GM18858 (cell line): ENCODE measurements at regions not wholly inside any gene's neighbourhood (a gene's known extent, or its start where the extent isn't known, plus 50 kb on each side); places are given as distances from the start of the nearest gene placed in this dataset.

Experiments
- ATAC-seq: cut with Tn5 transposase; IDR thresholded peaks from one replicate; pipeline ENCODE4 v1.9.1; 2021; ENCODE audit not compliant: unreplicated experiment

GRCh38 chr4:36492590-36492989 is 211.2 kb downstream of the DTHD1 start:
- no peak for ATAC-seq

DNA sequence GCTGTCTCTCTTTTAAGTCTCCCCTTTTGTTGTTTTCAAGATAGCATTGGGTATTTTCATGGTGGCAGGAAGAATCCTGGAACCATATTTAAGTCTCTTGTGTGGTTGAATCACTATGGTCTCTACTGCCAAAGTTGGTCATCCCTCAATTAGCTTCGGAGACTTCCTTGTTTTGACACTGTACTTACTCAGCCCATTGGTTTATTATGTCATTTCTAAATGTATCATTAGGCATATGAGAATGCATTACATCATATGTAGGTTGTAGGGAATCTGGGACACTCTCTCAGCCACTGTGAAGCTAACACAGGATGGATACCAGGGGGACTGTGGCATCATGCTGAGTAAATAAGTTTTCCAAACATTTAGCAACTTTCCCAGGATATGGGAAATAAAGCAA is 211.8 kb downstream of the DTHD1 start:
- no peak for ATAC-seq

DNA sequence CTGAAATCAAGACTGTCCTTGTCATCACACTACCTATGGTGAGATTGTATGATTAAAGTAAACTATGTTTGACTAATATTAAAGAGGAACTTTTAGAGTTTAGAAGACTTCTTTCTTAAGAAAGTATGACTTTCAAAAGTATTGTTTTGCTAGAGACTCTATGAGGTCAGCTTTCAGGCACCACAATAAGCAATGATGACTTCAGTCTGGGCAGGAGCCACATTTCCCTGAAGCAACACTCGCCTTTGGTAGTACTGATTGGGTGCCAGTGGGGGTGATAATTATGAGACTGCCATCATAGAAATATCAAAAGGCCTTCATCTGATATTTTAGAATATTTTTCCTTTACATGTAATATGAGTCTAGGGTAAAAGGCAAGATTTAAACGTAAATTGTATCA is 212.6 kb downstream of the DTHD1 start:
- no peak for ATAC-seq

- ATAC-seq: no peak
Observed at GRCh38 chr4:36494747-36495146, 213.3 kb downstream of the DTHD1 start.

GRCh38 chr4:36502350-36502749 is 220.9 kb downstream of the DTHD1 start:
- no peak for ATAC-seq

- ATAC-seq: no peak
Observed at GRCh38 chr4:36508394-36508793, 227.0 kb downstream of the DTHD1 start.

DNA sequence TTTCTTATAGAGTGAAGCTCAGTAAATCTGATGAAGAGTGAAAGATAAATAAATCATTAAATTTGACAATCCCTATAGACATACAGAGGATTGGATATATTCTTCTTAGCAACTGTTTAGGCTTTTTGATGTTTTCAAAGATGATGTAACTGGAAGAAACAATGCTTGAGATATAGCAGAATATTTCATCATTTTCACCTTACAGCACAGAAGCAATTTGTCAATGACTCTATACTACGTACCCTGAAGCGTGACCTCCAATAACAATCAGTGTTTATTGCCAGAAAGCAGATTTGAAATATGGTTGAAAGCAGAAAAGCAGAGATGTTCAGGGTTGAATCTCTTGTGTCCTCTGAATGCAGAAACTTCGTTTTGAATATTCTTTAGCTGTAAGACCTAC is 228.4 kb downstream of the DTHD1 start:
- no peak for ATAC-seq

- ATAC-seq: no peak
Observed at GRCh38 chr4:36511785-36512184, 230.4 kb downstream of the DTHD1 start.

GRCh38 chr4:36516522-36517095 is 235.2 kb downstream of the DTHD1 start:
- no peak for ATAC-seq

GRCh38 chr4:36523182-36523581 is 241.8 kb downstream of the DTHD1 start:
- ATAC-seq: no peak

DNA sequence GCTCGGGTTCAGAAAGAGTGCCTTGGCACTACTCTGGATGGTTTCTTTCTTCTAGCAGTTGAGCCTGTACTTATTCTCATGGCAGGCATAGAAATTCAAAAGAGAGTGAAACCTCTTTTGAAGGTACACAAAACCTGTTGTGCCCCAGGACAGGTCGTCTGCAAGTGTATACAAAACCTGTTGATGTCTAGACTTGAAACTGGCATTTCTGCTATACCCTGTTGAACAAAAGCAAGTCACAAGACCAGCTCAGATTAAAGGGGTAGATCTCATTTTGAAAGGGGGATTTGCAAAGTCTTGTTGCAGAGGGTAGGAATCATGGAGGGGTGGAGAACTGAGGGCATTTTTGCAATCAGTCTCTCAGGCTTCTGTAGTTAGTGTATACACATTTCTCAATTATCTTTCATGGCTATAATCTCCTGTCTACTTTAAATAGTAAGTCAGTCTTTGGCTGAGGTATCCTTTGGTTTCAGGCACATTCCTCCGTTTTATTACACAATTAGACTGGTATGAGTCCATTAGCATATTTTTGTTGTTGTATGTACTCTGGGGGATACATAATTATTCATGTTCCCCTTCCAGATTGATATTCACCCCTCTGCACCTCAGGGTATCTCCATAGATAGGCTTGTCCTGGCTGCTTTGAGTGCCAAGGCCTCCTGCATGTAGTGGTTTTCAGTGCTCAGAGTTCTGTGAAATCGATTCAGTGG is 251.4 kb downstream of the DTHD1 start:
- ATAC-seq: no peak

DNA sequence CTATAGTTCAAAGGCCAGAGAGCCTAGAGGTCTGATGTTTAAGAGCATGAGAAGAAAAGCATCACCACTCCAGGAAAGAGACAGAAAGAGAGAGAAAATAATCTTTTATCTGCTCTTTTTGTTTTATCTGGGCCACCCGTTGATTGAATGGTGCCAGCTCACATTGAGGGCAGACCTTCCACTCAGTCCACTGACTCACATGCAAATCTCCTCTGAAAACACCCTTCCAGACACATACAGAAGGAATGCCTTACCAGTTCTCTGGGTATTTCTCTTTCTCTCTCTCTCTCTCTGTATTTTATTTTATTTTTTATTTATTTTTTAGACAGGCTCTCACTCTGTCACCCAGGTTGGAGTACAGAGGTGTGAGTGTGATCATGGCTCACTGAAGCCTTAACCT is 252.5 kb downstream of the DTHD1 start:
- no peak for ATAC-seq

- no peak for ATAC-seq
Observed at GRCh38 chr4:36547383-36547782, 266.0 kb downstream of the DTHD1 start.

DNA sequence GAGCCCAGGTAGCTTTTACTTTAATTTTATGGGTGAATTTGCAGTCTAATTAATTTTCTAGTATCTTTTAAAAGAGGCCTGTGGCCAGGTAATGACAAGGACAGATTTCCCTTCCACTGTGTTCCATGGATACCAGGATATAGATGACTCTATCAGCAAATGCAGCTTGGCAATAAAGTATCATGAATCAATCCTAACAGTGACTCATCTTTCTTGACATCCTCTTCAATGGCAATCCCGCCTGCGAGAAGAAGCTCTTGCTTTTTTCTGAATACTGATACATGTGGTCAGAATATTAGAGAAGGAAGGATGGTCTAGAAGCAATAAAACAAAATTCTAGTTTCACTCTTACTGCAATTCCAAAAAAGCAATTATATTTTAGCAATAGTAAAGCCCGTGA is 267.8 kb downstream of the DTHD1 start:
- no peak for ATAC-seq

DNA sequence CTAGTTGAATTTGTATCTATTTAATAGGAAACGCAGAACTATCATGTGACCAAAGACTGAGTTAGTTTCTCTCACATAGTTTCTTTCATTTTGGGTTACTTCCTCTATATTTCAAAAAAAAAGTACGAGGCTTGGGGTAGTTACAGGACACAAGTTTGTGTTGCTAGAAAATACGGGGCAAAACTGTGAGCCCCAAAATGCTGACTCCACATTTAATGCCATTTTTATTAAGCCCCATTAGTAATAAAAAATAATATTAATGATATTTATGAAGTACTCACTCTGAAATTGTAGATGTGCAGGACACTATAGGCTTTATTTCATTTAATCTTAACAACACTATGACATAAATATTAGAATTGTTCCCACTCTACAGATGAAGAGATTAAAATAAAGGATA is 268.6 kb downstream of the DTHD1 start:
- ATAC-seq: no peak

- ATAC-seq: peak; percentile 94
Observed at GRCh38 chr4:36551697-36552214, 270.3 kb downstream of the DTHD1 start.

GRCh38 chr4:36553029-36553428 is 271.6 kb downstream of the DTHD1 start:
- no peak for ATAC-seq

DNA sequence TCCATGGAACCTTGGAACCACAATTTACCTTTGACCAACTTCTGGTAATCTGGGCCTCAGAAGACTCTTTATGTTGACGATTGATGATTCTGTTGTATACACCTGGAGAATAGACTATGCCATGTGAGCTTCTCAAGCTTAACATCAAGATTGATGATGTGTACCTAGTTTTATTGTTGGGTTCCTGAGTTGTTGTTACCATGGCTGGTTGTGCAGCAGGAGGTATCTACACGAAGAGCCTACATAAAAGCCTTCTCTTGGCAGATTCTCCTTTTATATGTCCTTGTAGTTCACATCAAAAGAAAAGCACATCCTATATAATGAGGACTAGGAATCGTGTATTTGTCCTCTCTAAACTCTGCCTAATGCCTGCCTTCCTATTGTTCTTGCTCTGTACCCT is 272.0 kb downstream of the DTHD1 start:
- no peak for ATAC-seq

DNA sequence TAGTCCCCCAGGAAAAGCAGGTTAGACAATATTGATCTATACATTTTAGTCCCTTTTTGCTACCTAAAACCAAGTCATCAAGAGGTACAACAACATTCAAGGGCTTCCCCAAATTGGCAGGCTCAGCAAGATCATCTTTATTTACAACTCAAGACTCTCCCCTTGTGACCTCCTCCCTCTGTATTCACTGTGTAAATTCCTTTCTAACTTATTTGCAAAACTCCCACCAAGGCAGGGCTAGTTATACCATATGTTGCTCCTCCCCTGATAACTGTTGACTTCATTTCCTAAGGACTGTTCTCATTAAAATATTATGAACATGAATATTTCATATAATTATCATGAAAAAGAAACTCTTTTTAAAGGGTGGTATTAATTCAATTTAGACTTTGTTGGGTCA is 275.6 kb downstream of the DTHD1 start:
- no peak for ATAC-seq

DNA sequence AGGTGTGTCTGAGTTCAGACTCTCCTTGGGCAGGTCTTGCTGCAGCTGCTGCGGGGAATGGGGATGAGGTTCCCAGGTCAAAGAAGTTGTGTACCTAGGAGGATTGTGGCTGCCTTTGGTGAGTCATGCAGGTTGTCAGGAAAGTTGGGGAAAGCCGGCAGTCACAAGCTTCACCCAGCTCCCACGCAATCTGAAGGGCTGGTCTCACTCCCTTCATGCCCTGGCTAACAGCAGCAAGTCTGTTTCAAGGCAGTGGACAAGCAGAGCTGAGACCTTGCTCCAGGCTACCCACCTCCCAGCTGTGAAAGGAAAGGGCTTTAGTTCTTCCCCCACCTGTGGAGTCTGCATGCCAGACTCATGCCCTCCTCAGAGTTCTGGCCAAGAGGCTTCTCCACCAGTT is 287.2 kb downstream of the DTHD1 start:
- no peak for ATAC-seq

DNA sequence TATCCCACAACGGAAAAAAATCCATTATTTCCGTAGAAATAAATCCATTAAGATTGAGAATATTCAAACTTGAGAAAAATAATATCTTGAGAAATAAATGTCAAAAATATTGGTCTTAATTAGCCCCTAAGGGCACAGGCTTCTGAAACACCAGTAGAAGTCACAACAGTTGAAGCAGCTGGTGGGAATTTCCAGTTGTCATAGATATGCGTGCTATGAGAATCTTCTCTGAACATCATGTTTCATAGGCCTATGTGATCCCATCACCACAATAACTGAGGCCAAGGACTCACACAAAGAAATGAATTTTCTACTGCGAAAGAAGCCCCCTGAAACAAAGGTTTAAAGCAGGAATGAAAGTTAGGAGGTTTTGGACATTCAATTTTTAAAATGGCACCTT is 292.0 kb downstream of the DTHD1 start:
- no peak for ATAC-seq

DNA sequence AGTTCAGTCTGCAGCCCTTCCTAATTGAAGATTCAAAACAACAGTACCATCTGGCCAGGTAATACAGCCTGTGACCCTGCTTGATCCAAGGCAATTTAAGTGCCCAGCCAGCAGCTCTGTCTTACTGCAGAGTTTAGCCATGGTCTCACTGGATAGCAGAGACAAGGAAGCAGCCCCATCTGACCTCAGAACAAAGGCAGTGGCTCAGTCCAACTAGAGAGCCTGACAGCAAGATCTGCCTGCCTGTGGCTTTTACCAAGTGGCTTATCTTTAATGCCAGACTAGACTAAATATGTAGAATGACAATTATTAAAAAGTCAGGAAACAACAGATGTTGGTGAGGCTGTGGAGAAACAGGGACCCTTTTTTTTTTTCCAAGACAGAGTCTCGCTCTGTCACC is 293.4 kb downstream of the DTHD1 start:
- no peak for ATAC-seq

DNA sequence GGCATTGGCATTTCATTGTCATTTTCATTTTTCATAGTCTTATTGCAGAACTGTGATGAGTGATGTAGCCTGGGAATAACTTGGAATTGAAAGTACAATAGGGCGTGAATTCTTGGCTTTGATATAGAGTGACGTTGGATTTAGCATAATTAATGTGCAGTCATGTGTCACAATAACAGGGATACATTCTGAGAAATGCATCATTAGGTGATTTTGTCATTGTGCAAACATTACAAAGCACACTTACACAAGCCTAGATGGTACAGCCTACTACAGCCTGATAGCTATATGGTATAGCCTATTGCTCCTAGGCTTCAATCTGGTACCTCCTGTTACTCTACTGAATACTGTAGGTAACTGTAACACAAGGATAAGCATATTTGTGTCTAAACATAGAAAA is 300.8 kb downstream of the DTHD1 start:
- ATAC-seq: no peak
